Hepatocyte (in vitro differentiated cells): ENCODE measurements at regions not wholly inside any gene's neighbourhood (a gene's known extent, or its start where the extent isn't known, plus 50 kb on each side); places are given as distances from the start of the nearest gene placed in this dataset.

Experiments used
- DNase-seq: peaks from one replicate; pipeline ENCODE4 v3.0.0-alpha.2; 2016; ENCODE audit warnings: low spot score
- H2AFZ ChIP-seq: fragments of 200-600 bp; sonication (generic); 2 replicates; pipeline ENCODE4 v1.6.0; 2016; ENCODE audit warnings: antibody characterized with exemption, mild to moderate bottlenecking
- H3K27ac ChIP-seq: fragments of 200-600 bp; sonication (generic); 2 replicates; pipeline ENCODE4 v1.5.1; 2016; ENCODE audit warnings: mild to moderate bottlenecking
- H3K27me3 ChIP-seq: fragments of 200-600 bp; sonication (generic); 2 replicates; pipeline ENCODE4 v1.6.1; 2016
- H3K36me3 ChIP-seq: fragments of 200-600 bp; sonication (generic); replicated peaks from 2 replicates; pipeline ENCODE4 v1.5.1; 2016; ENCODE audit warnings: low read depth; ENCODE audit not compliant: insufficient read depth
- H3K4me1 ChIP-seq: fragments of 200-600 bp; sonication (generic); 2 replicates; pipeline ENCODE4 v1.5.1; 2016; ENCODE audit warnings: mild to moderate bottlenecking, moderate library complexity; ENCODE audit not compliant: insufficient read depth
- H3K4me2 ChIP-seq: fragments of 200-600 bp; sonication (generic); 2 replicates; pipeline ENCODE4 v1.6.0; 2016
- H3K4me3 ChIP-seq: fragments of 200-600 bp; sonication (generic); 2 replicates; pipeline ENCODE4 v1.5.1; 2016; ENCODE audit warnings: mild to moderate bottlenecking
- H3K79me2 ChIP-seq: fragments of 200-600 bp; sonication (generic); 2 replicates; pipeline ENCODE4 v1.6.0; 2017; ENCODE audit warnings: mild to moderate bottlenecking
- H3K9me2 ChIP-seq: fragments of 200-600 bp; sonication (generic); replicated peaks from 2 replicates; pipeline ENCODE4 v1.6.0; 2017; ENCODE audit warnings: mild to moderate bottlenecking; ENCODE audit not compliant: insufficient read depth
- H3K9me3 ChIP-seq: fragments of 200-600 bp; sonication (generic); 2 replicates; pipeline ENCODE4 v1.5.1; 2016; ENCODE audit warnings: low read depth, mild to moderate bottlenecking
- H4K20me1 ChIP-seq: fragments of 200-600 bp; sonication (generic); 2 replicates; pipeline ENCODE4 v1.6.0; 2016; ENCODE audit warnings: mild to moderate bottlenecking; ENCODE audit not compliant: insufficient read depth, poor library complexity, severe bottlenecking
- CTCF ChIP-seq: fragments of 200-600 bp; sonication (generic); IDR thresholded peaks from 2 replicates; pipeline ENCODE4 v1.5.1; 2016; ENCODE audit warnings: antibody characterized with exemption, mild to moderate bottlenecking; ENCODE audit not compliant: poor library complexity
- EZH2 ChIP-seq: fragments of 200-600 bp; sonication (generic); IDR thresholded peaks from 2 replicates; pipeline ENCODE4 v1.6.1; 2016; ENCODE audit warnings: antibody characterized with exemption, mild to moderate bottlenecking, borderline replicate concordance
- EZH2phosphoT487 ChIP-seq: fragments of 200-600 bp; sonication (generic); IDR thresholded peaks from one replicate; pipeline ENCODE4 v1.6.1; 2018; ENCODE audit warnings: antibody characterized with exemption, mild to moderate bottlenecking, low read depth, moderate library complexity; ENCODE audit not compliant: unreplicated experiment, severe bottlenecking
- WGBS: methylation state at CpG from one replicate; pipeline ENCODE4 v1.1.6; 2016; ENCODE audit warnings: low lambda C conversion rate; ENCODE audit errors: missing lambda C conversion rate; 5-methylcytosine and 5-hydroxymethylcytosine counted together

- Histone ChIP-seq H3K9me3 (no peaks in the 10 kb centered on the region), H3K9me2 (no peaks in the 10 kb centered on the region), H3K36me3 (no peaks in the 10 kb centered on the region), H3K4me2 (no peak overlapping the region), H3K27ac (no peak overlapping the region), H4K20me1 (no peaks in the 10 kb centered on the region), H3K27me3 (no peaks in the 10 kb centered on the region), H2AFZ (no peak overlapping the region), H3K79me2 (no peaks in the 10 kb centered on the region), H3K4me3 (no peak overlapping the region), H3K4me1 (no peaks in the 10 kb centered on the region)
- no peak for TF ChIP-seq EZH2phosphoT487
- no peak for TF ChIP-seq CTCF
- no peak for TF ChIP-seq EZH2
- 82% methylated on average over 1 of the region's 1 CpG for WGBS
- no peak for DNase-seq
These were observed 755.7 kb downstream of the MCTP2 start for GRCh38 chr15:94987085-94987484.

GRCh38 chr15:94991718-94992117 lies 760.4 kb downstream of the MCTP2 start:
- no peaks in the 10 kb centered on the region for H3K79me2 ChIP-seq
- no peaks in the 10 kb centered on the region for H4K20me1 ChIP-seq
- H3K4me3 ChIP-seq: no peak overlapping the region
- DNase-seq: no peak
- H3K27me3 ChIP-seq: no peaks in the 10 kb centered on the region
- WGBS: 91% methylated on average over 8 of the region's 8 CpGs
- TF ChIP-seq EZH2: no peak
- no peak for TF ChIP-seq CTCF
- no peak for TF ChIP-seq EZH2phosphoT487
- H3K4me2 ChIP-seq: no peak overlapping the region
- no peak overlapping the region for H2AFZ ChIP-seq
- no peaks in the 10 kb centered on the region for H3K9me2 ChIP-seq
- no peaks in the 10 kb centered on the region for H3K36me3 ChIP-seq
- no peaks in the 10 kb centered on the region for H3K4me1 ChIP-seq
- H3K9me3 ChIP-seq: no peaks in the 10 kb centered on the region
- no peak overlapping the region for H3K27ac ChIP-seq

- H3K9me2 ChIP-seq: no peaks in the 10 kb centered on the region
- no peak overlapping the region for H3K4me2 ChIP-seq
- no peaks in the 10 kb centered on the region for H3K9me3 ChIP-seq
- WGBS: 83% methylated on average over 1 of the region's 1 CpG
- H3K36me3 ChIP-seq: no peaks in the 10 kb centered on the region
- H3K4me3 ChIP-seq: no peak overlapping the region
- no peak for DNase-seq
- H3K27me3 ChIP-seq: no peaks in the 10 kb centered on the region
- H2AFZ ChIP-seq: no peak overlapping the region
- H3K4me1 ChIP-seq: no peaks in the 10 kb centered on the region
- H4K20me1 ChIP-seq: no peaks in the 10 kb centered on the region
- H3K27ac ChIP-seq: no peak overlapping the region
- no peak for TF ChIP-seq CTCF
- no peaks in the 10 kb centered on the region for H3K79me2 ChIP-seq
These were observed 778.3 kb downstream of the MCTP2 start for GRCh38 chr15:95009635-95010034.

GRCh38 chr15:95013381-95013780 lies 782.0 kb downstream of the MCTP2 start:
- Histone ChIP-seq H3K36me3 (no peaks in the 10 kb centered on the region), H3K4me2 (no peak overlapping the region), H3K27me3 (no peaks in the 10 kb centered on the region), H3K27ac (no peak overlapping the region), H3K9me3 (no peaks in the 10 kb centered on the region), H3K4me3 (no peak overlapping the region), H4K20me1 (no peaks in the 10 kb centered on the region), H2AFZ (no peak overlapping the region), H3K4me1 (peaks cover under 1% of the 10 kb centered on the region), H3K79me2 (no peaks in the 10 kb centered on the region), H3K9me2 (no peaks in the 10 kb centered on the region)
- TF ChIP-seq EZH2phosphoT487 (no peak), EZH2 (no peak), CTCF (no peak)
- no peak for DNase-seq
